ENCODE measurements at regions not wholly inside any gene's neighbourhood (a gene's known extent, or its start where the extent isn't known, plus 50 kb on each side); places are given as distances from the start of the nearest gene placed in this dataset.

DNA sequence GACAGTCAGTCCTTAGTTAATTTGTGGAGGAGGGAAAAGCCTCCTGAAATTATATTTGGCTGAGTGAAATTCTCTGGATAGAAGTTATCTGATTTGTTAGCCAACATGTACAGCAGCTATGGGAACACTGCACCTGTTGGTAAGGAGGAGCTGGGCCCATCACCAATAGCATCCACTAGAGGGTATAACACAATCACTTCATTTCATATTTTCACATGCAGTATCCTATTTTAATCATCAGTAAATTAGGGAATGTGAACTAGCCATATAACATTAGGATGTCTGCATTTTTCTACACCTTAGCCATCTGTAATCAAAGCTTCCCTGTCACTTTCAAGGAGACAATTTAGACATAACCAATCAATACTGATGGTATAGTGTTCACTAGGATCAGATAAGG lies 818.4 kb upstream of the CDH2 start:
- peak in 1 of 2 donors; percentile 9 for DNase-seq (ENCODE audit: low read depth in 2 of 2)
- no peak overlapping the region for H3K4me3 ChIP-seq (replicated peaks in 1 of 2; ENCODE audit: low read depth in 2 of 2, low read length in 2 of 2)
- TF ChIP-seq, protein P1, sequence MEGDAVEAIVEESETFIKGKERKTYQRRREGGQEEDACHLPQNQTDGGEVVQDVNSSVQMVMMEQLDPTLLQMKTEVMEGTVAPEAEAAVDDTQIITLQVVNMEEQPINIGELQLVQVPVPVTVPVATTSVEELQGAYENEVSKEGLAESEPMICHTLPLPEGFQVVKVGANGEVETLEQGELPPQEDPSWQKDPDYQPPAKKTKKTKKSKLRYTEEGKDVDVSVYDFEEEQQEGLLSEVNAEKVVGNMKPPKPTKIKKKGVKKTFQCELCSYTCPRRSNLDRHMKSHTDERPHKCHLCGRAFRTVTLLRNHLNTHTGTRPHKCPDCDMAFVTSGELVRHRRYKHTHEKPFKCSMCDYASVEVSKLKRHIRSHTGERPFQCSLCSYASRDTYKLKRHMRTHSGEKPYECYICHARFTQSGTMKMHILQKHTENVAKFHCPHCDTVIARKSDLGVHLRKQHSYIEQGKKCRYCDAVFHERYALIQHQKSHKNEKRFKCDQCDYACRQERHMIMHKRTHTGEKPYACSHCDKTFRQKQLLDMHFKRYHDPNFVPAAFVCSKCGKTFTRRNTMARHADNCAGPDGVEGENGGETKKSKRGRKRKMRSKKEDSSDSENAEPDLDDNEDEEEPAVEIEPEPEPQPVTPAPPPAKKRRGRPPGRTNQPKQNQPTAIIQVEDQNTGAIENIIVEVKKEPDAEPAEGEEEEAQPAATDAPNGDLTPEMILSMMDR (IDR thresholded peaks at IDR 0.05; ENCODE audit: low read depth, low read length), result peak; percentile 20

DNA sequence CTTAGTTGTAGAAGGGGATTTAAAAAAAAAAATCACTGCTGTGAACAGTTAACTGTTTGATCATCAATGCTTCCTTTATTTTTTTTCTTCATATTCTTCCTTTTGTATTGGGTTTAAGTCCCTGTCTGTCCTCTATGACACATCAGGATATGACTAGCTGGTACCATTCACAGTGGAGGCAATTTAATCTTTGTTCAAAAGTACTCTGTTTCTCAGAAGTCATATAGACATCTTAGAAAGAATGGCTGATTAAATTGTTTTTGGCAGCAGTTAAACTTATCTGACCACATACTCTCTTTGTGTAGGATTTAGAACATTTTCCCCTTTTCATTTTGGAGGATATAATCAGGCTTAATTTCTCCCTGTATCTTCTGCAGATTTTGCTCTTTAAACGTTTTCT lies 807.8 kb upstream of the CDH2 start:
- peak; percentile 33 to 67 for DNase-seq (ENCODE audit: low read depth in 2 of 2)
- no peak overlapping the region for H3K4me3 ChIP-seq (replicated peaks in 1 of 2; ENCODE audit: low read depth in 2 of 2, low read length in 2 of 2)
- TF ChIP-seq, protein P1 (IDR thresholded peaks at IDR 0.05; ENCODE audit: low read depth, low read length), result no peak

DNA sequence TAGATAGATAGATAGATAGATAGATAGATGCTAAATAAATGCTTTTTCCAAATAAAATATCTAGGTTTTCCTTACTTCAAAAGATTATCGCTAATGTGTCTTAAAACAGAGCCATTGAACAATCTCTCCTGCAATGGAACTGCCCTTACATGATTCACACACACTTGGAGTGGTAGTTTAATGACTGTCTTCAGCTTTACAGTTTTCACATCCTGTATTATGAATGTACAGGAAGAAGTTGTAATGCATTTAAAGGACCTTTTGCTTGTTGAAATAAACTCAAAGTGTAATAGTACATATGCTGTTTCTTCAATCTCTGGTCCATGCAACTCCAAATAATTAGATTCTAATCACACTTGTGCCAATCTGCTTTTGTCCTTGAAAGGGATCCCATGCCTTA lies 797.6 kb upstream of the CDH2 start:
- no peak overlapping the region for H3K4me3 ChIP-seq (replicated peaks in 1 of 2; ENCODE audit: low read depth in 2 of 2, low read length in 2 of 2)
- peak in 1 of 2 donors; percentile 36 for DNase-seq (ENCODE audit: low read depth in 2 of 2)
- TF ChIP-seq, protein P1 (IDR thresholded peaks at IDR 0.05; ENCODE audit: low read depth, low read length), result no peak

DNA sequence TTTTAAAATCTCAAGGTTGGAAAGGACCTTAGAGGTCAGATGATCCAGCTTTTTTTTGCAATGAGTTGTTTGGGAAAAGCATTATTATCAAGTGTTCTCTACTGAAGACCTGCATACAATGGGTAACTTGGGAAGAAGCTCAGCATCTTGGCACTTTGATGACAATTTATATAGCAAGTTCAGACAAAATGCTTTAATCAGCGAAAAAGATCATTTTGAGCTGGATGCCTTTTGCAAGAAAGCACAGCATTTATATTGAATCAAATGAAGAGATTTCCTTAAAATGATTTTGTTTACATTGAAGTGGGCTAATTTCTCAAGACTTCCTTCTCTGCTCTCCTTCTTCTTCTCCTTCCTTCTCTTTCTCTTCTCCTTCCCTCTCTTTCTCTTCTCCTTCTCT lies 796.4 kb upstream of the CDH2 start:
- TF ChIP-seq, protein P1 (IDR thresholded peaks at IDR 0.05; ENCODE audit: low read depth, low read length), result no peak
- DNase-seq (ENCODE audit: low read depth in 2 of 2), result no peak
- H3K4me3 ChIP-seq (replicated peaks in 1 of 2; ENCODE audit: low read depth in 2 of 2, low read length in 2 of 2), result no peak overlapping the region

DNA sequence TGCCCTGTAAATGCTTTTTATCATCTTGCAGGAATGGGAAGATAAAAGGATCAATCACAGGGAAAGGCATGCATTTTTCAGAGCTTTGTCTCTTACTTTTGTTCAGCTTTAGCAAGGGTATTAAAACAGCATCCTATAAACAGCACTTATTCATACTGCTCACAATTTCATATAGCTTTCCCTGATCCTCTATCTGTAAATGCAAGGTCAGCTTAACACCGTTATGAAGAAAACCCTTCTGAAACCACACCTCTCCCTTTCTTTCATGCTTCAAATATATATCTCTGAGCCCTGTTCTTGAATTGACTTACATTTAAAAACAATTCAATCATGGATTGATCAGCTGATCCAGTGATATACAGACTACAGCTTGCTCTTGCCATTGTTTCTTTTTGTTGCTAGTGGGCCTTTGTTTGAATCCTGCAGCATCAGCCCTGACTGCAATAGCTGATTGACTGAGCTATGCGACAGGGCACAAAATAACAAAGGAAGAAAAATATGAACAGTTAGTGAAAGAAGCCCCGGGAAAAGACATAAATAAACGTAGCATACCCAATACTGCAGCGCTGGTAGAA lies 795.5 kb upstream of the CDH2 start:
- no peak overlapping the region for H3K4me3 ChIP-seq (replicated peaks in 1 of 2; ENCODE audit: low read depth in 2 of 2, low read length in 2 of 2)
- no peak for DNase-seq (ENCODE audit: low read depth in 2 of 2)
- TF ChIP-seq, protein P1 (IDR thresholded peaks at IDR 0.05; ENCODE audit: low read depth, low read length), result no peak

DNA sequence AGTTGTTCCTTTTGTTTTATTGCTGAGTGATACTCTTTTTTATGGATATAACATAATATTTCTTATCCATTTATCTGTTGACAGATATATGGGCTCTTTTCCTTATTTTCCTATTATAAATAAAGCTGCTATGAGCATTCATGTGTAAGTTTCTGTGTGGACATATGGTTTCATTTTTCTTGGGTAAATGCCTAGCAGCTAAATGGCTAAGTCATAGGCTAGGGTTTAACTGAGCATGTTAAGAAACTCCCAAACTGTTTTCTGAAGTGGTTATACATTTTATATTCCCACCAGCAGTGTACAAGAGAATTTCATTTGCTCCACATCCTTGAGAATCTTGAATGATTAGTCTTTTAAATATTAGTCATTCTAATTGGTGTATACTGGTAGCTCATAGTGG lies 786.6 kb upstream of the CDH2 start:
- peak in 1 of 2 donors; percentile 24 for DNase-seq (ENCODE audit: low read depth in 2 of 2)
- TF ChIP-seq, protein P1 (IDR thresholded peaks at IDR 0.05; ENCODE audit: low read depth, low read length), result no peak
- no peak overlapping the region for H3K4me3 ChIP-seq (replicated peaks in 1 of 2; ENCODE audit: low read depth in 2 of 2, low read length in 2 of 2)

DNA sequence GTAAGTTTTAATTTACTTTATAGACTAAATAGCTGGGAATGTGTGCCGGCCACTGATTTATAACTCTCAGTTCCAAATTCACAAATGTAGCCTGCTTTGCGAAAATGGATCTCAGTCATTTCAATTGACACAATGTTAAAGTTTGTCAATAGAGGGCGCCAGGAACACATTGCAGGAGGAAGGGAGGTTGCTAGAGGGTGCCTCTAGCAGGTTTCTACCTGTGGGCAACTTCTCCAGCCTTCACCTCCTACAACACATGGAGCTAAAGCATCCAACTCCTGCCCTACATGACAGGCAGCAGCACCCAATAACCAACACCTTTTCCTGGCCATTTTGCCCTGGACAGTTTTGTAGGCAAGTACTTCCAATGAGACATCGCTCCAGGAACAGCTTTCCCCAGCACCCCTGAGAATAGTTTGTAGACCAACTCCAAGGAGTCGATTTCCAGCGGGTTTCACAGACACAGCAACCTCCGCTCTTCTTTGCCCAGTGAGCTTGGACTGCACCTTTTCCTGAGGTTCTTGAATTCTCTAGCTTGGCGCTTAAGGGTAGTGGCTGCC lies 784.8 kb upstream of the CDH2 start:
- DNase-seq (ENCODE audit: low read depth in 2 of 2), result peak; percentile 26 to 50
- TF ChIP-seq, protein P1 (IDR thresholded peaks at IDR 0.05; ENCODE audit: low read depth, low read length), result peak; percentile 53
- H3K4me3 ChIP-seq (replicated peaks in 1 of 2; ENCODE audit: low read depth in 2 of 2, low read length in 2 of 2), result no peak overlapping the region
